GM12878 (cell line): ENCODE measurements at regions not wholly inside any gene's neighbourhood (a gene's known extent, or its start where the extent isn't known, plus 50 kb on each side); places are given as distances from the start of the nearest gene placed in this dataset.

Source experiments
- ATAC-seq: fragments of 200-7000 bp; cut with Tn5 transposase; 3 replicates; pipeline ENCODE4 v1.9.1; 2020; ENCODE audit warnings: mild to moderate bottlenecking, moderate library complexity
- BruUV-seq: library from RNA; stranded (reverse); fragments of 400-500 nt; replicated peaks from 2 replicates; lab custom pipeline; 2021; lab: Mats Ljungman, UMichigan
- CTCF ChIA-PET: fragments of 300-600 bp; sonication (Branson Sonifier 250); formaldehyde crosslinking; extraction: SDS; loops from one replicate; lab custom pipeline; 2021; ENCODE audit warnings: inconsistent platforms; lab: Yijun Ruan, JAX
- POLR2A ChIA-PET: fragments of 350-600 bp; formaldehyde crosslinking; extraction: SDS; loops from one replicate; lab custom pipeline; 2021; ENCODE audit warnings: inconsistent platforms; lab: Charles Lee
- RAD21 ChIA-PET: fragments of 300-600 bp; sonication (Branson Sonifier 250); formaldehyde crosslinking; loops from one replicate; lab custom pipeline; 2023; ENCODE audit warnings: antibody characterized with exemption; ENCODE audit not compliant: unreplicated experiment; lab: Charles Lee
- SMC1A ChIA-PET: fragments of 300-600 bp; sonication (Branson Sonifier 250); formaldehyde crosslinking; loops from one replicate; lab custom pipeline; 2023; ENCODE audit not compliant: unreplicated experiment, uncharacterized antibody; lab: Charles Lee
- DNase-seq: peaks from one replicate; pipeline ENCODE4 v3.0.0-alpha.2; 2011; ENCODE audit warnings: low read depth, low spot score
- FAIRE-seq: peaks from 3 replicates; lab custom pipeline; 2011; peaks lifted over from hg19 to GRCh38; lab: Jason Lieb, UNC
- H2AFZ ChIP-seq: 2 replicates; pipeline ENCODE4 v1.6.0; 2011; ENCODE audit warnings: low read depth, low read length, control low read depth; ENCODE audit not compliant: control insufficient read depth
- H3K27ac ChIP-seq: 2 replicates; pipeline ENCODE4 v1.5.1; 2011; ENCODE audit warnings: control low read depth; ENCODE audit not compliant: control insufficient read depth, insufficient read depth
- H3K27me3 ChIP-seq, 2 experiments: replicated peaks in 1 of 2; 2 replicates each; pipeline versions ENCODE4 v1.6.0 to v1.6.1; 2011; ENCODE audit warnings: low read length in 1 of 2; ENCODE audit not compliant: control insufficient read depth in 2 of 2, insufficient read depth in 2 of 2
- H3K36me3 ChIP-seq, 2 experiments: 2 replicates each; pipeline ENCODE4 v1.5.1; 2011; ENCODE audit warnings: low read length in 1 of 2; ENCODE audit not compliant: control insufficient read depth in 2 of 2, insufficient read depth in 2 of 2
- H3K4me1 ChIP-seq: 2 replicates; pipeline ENCODE4 v1.6.1; 2011; ENCODE audit warnings: mild to moderate bottlenecking, low read length, moderate library complexity, mixed read lengths; ENCODE audit not compliant: control insufficient read depth, insufficient read depth
- H3K4me2 ChIP-seq: 2 replicates; pipeline ENCODE4 v1.6.0; 2011; ENCODE audit warnings: control low read depth; ENCODE audit not compliant: control insufficient read depth, insufficient read depth
- H3K4me3 ChIP-seq: fragments of 200-600 bp; sonication (generic); 2 replicates; pipeline ENCODE4 v1.5.1; 2016
- H3K79me2 ChIP-seq: 2 replicates; pipeline ENCODE4 v1.6.0; 2011; ENCODE audit warnings: low read length; ENCODE audit not compliant: control insufficient read depth, insufficient read depth
- H3K9ac ChIP-seq: 2 replicates; pipeline ENCODE4 v1.8.0; 2011; ENCODE audit warnings: low read length, control low read depth, mixed read lengths; ENCODE audit not compliant: control insufficient read depth, insufficient read depth
- H3K9me3 ChIP-seq: replicated peaks from 3 replicates; pipeline ENCODE4 v1.5.1; 2011; ENCODE audit warnings: mild to moderate bottlenecking, low read length; ENCODE audit not compliant: control insufficient read depth, insufficient read depth
- H4K20me1 ChIP-seq: 2 replicates; pipeline ENCODE4 v1.6.0; 2011; ENCODE audit not compliant: control insufficient read depth, insufficient read depth
- CEBPB ChIP-seq, 2 experiments: fragments of 150-350 bp in 1 of 2; IDR thresholded peaks; 2 replicates each; pipeline ENCODE4 v1.6.1; 2012 to 2014; ENCODE audit warnings: low read depth in 2 of 2, low read length in 2 of 2, borderline replicate concordance in 1 of 2, inconsistent platforms in 1 of 2
- FOXM1 ChIP-seq: IDR thresholded peaks from 2 replicates; pipeline ENCODE4 v1.6.1; 2012; ENCODE audit warnings: low read depth, mild to moderate bottlenecking, inconsistent platforms, low read length, moderate library complexity
- HDAC2 ChIP-seq: fragments of 200-600 bp; sonication (generic); IDR thresholded peaks from 2 replicates; pipeline ENCODE4 v1.6.1; 2017
- IKZF1 ChIP-seq: fragments of 450-650 bp; conservative IDR thresholded peaks from 2 replicates; pipeline ENCODE4 v1.6.1; 2017; ENCODE audit warnings: antibody characterized with exemption, mild to moderate bottlenecking
- JUND ChIP-seq: IDR thresholded peaks from 2 replicates; pipeline ENCODE4 v1.6.1; 2012; ENCODE audit warnings: low read depth, mild to moderate bottlenecking, low read length, improper control_type of control experiment, moderate library complexity
- MEF2A ChIP-seq: IDR thresholded peaks from 2 replicates; pipeline ENCODE4 v1.6.1; 2011; ENCODE audit warnings: low read depth, mild to moderate bottlenecking, low read length, moderate library complexity; ENCODE audit not compliant: insufficient read depth
- NR2C1 ChIP-seq: fragments of 450-650 bp; IDR thresholded peaks from 2 replicates; pipeline ENCODE4 v1.6.1; 2017; ENCODE audit warnings: antibody characterized with exemption, mild to moderate bottlenecking, moderate library complexity
- PAX8 ChIP-seq: fragments of 450-650 bp; IDR thresholded peaks from 2 replicates; pipeline ENCODE4 v1.6.1; 2017; ENCODE audit warnings: mild to moderate bottlenecking, moderate library complexity
- TAF1 ChIP-seq: IDR thresholded peaks from 2 replicates; pipeline ENCODE4 v1.6.1; 2011; ENCODE audit warnings: mild to moderate bottlenecking, low read depth, low read length, borderline replicate concordance
- TCF12 ChIP-seq: IDR thresholded peaks from 2 replicates; pipeline ENCODE4 v1.6.1; 2011; ENCODE audit warnings: low read depth, mild to moderate bottlenecking, low read length
- WGBS: methylation state at CpG from one replicate; pipeline ENCODE4 v1.1.6; 2016; ENCODE audit warnings: low lambda C conversion rate; ENCODE audit not compliant: insufficient replicate concordance, insufficient coverage; ENCODE audit errors: missing lambda C conversion rate; 5-methylcytosine and 5-hydroxymethylcytosine counted together
- in situ Hi-C: fragments of 300-500 bp; cut with MboI; formaldehyde crosslinking; loops from 9 replicates; pipeline ENCODE4 v1.14.3; 2018; ENCODE audit warnings: mixed read lengths
- intact Hi-C: fragments of 100-400 bp; cut with micrococcal nuclease; formaldehyde crosslinking; loops from one replicate; pipeline ENCODE4 v1.14.2; 2022; ENCODE audit not compliant: unreplicated experiment
- TF ChIP-seq, protein P1 (sequence below): fragments of 150-350 bp; IDR thresholded peaks from 2 replicates; pipeline ENCODE4 v1.6.1; 2016; ENCODE audit warnings: low read depth, low read length
- TF ChIP-seq, protein P2 (sequence below): IDR thresholded peaks from 2 replicates; pipeline ENCODE4 v1.6.1; 2012; ENCODE audit warnings: low read depth, low read length, improper control_type of control experiment
- TF ChIP-seq, protein P3 (sequence below): fragments of 450-650 bp; IDR thresholded peaks from 2 replicates; pipeline ENCODE4 v1.6.1; 2018; ENCODE audit warnings: mild to moderate bottlenecking, low read depth, moderate library complexity; ENCODE audit not compliant: partially characterized antibody
- TF ChIP-seq, protein P4 (sequence below): fragments of 450-650 bp; formaldehyde crosslinking; IDR thresholded peaks from 2 replicates; pipeline ENCODE4 v1.5.0; 2022; ENCODE audit warnings: mild to moderate bottlenecking, missing genetic modification characterization

DNA sequence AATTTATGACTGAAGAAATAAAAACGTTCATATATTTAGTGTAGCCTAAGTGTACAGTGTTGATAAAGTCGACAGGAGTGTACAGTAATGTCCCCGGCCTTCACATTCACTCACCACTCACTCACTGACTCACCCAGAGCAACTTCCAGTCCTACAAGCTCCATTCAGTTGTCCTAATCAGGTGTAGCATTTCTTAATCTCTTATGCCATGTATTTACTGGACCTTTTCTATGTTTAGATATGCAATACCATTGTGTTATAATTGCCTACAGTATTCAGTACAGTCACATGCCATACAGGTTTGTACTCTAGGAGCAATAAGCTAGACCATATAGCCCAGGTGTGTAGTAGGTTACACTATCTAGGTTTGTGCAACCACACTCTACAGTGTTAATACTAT lies 610.2 kb upstream of the NOX3 start:
- intact Hi-C loops (no loop called here), in situ Hi-C loops (no loop called here)
- Histone ChIP-seq H3K4me1 (no peaks in the 10 kb centered on the region), H3K4me3 (no peak overlapping the region), H3K27me3 (no peaks in the 10 kb centered on the region; a peak in 1 of 4 replicates), H4K20me1 (no peaks in the 10 kb centered on the region), H3K9me3 (no peaks in the 10 kb centered on the region), H3K9ac (no peak overlapping the region), H3K79me2 (no peaks in the 10 kb centered on the region), H3K27ac (no peak overlapping the region), H3K36me3 (no peaks in the 10 kb centered on the region), H2AFZ (no peak overlapping the region), H3K4me2 (no peak overlapping the region)
- ChIA-PET CTCF (no interaction called here), POLR2A (no interaction called here), RAD21 (no interaction called here), SMC1A (no interaction called here)
- 16% methylated on average over 3 of the region's 3 CpGs for WGBS
- no peak for ATAC-seq
- BruUV-seq, result no TSS peak
- FAIRE-seq, result no peak
- no peak for DNase-seq
- TF ChIP-seq TAF1, result no peak
- no peak for TF ChIP-seq CEBPB (IDR thresholded peaks at IDR 0.05; ENCODE audit: borderline replicate concordance in 1 of 2, low read depth in 2 of 2, low read length in 2 of 2)
- TF ChIP-seq, protein P1, sequence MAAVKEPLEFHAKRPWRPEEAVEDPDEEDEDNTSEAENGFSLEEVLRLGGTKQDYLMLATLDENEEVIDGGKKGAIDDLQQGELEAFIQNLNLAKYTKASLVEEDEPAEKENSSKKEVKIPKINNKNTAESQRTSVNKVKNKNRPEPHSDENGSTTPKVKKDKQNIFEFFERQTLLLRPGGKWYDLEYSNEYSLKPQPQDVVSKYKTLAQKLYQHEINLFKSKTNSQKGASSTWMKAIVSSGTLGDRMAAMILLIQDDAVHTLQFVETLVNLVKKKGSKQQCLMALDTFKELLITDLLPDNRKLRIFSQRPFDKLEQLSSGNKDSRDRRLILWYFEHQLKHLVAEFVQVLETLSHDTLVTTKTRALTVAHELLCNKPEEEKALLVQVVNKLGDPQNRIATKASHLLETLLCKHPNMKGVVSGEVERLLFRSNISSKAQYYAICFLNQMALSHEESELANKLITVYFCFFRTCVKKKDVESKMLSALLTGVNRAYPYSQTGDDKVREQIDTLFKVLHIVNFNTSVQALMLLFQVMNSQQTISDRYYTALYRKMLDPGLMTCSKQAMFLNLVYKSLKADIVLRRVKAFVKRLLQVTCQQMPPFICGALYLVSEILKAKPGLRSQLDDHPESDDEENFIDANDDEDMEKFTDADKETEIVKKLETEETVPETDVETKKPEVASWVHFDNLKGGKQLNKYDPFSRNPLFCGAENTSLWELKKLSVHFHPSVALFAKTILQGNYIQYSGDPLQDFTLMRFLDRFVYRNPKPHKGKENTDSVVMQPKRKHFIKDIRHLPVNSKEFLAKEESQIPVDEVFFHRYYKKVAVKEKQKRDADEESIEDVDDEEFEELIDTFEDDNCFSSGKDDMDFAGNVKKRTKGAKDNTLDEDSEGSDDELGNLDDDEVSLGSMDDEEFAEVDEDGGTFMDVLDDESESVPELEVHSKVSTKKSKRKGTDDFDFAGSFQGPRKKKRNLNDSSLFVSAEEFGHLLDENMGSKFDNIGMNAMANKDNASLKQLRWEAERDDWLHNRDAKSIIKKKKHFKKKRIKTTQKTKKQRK, result no peak
- TF ChIP-seq PAX8, result no peak
- no peak for TF ChIP-seq MEF2A
- TF ChIP-seq, protein P2, sequence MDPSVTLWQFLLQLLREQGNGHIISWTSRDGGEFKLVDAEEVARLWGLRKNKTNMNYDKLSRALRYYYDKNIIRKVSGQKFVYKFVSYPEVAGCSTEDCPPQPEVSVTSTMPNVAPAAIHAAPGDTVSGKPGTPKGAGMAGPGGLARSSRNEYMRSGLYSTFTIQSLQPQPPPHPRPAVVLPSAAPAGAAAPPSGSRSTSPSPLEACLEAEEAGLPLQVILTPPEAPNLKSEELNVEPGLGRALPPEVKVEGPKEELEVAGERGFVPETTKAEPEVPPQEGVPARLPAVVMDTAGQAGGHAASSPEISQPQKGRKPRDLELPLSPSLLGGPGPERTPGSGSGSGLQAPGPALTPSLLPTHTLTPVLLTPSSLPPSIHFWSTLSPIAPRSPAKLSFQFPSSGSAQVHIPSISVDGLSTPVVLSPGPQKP, result no peak
- no peak for TF ChIP-seq JUND
- no peak for TF ChIP-seq TCF12
- no peak for TF ChIP-seq HDAC2
- TF ChIP-seq NR2C1, result no peak
- TF ChIP-seq, protein P3, sequence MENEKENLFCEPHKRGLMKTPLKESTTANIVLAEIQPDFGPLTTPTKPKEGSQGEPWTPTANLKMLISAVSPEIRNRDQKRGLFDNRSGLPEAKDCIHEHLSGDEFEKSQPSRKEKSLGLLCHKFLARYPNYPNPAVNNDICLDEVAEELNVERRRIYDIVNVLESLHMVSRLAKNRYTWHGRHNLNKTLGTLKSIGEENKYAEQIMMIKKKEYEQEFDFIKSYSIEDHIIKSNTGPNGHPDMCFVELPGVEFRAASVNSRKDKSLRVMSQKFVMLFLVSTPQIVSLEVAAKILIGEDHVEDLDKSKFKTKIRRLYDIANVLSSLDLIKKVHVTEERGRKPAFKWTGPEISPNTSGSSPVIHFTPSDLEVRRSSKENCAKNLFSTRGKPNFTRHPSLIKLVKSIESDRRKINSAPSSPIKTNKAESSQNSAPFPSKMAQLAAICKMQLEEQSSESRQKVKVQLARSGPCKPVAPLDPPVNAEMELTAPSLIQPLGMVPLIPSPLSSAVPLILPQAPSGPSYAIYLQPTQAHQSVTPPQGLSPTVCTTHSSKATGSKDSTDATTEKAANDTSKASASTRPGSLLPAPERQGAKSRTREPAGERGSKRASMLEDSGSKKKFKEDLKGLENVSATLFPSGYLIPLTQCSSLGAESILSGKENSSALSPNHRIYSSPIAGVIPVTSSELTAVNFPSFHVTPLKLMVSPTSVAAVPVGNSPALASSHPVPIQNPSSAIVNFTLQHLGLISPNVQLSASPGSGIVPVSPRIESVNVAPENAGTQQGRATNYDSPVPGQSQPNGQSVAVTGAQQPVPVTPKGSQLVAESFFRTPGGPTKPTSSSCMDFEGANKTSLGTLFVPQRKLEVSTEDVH, result no peak
- TF ChIP-seq IKZF1, result no peak
- TF ChIP-seq FOXM1, result no peak
- TF ChIP-seq, protein P4, sequence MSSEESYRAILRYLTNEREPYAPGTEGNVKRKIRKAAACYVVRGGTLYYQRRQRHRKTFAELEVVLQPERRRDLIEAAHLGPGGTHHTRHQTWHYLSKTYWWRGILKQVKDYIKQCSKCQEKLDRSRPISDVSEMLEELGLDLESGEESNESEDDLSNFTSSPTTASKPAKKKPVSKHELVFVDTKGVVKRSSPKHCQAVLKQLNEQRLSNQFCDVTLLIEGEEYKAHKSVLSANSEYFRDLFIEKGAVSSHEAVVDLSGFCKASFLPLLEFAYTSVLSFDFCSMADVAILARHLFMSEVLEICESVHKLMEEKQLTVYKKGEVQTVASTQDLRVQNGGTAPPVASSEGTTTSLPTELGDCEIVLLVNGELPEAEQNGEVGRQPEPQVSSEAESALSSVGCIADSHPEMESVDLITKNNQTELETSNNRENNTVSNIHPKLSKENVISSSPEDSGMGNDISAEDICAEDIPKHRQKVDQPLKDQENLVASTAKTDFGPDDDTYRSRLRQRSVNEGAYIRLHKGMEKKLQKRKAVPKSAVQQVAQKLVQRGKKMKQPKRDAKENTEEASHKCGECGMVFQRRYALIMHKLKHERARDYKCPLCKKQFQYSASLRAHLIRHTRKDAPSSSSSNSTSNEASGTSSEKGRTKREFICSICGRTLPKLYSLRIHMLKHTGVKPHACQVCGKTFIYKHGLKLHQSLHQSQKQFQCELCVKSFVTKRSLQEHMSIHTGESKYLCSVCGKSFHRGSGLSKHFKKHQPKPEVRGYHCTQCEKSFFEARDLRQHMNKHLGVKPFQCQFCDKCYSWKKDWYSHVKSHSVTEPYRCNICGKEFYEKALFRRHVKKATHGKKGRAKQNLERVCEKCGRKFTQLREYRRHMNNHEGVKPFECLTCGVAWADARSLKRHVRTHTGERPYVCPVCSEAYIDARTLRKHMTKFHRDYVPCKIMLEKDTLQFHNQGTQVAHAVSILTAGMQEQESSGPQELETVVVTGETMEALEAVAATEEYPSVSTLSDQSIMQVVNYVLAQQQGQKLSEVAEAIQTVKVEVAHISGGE (CRISPR knock-in tag), result no peak
